ENCODE measurements at regions not wholly inside any gene's neighbourhood (a gene's known extent, or its start where the extent isn't known, plus 50 kb on each side); places are given as distances from the start of the nearest gene placed in this dataset.

GRCh38 chr14:86892152-86892956, 1100.6 kb downstream of the GALC start:
- TF ChIP-seq CTCF (IDR thresholded peaks at IDR 0.05; ENCODE audit: insufficient read depth, low read length, poor library complexity, severe bottlenecking), result no peak
- Histone ChIP-seq H3K4me3 (replicated peaks; ENCODE audit: low read depth, low read length) (no peak overlapping the region), H3K36me3 (ENCODE audit: control insufficient read depth, insufficient read depth, low read length) (no peaks in the 10 kb centered on the region), H3K27me3 (replicated peaks; ENCODE audit: control insufficient read depth, insufficient read depth, low read length) (no peaks in the 10 kb centered on the region)
- DNase-seq (ENCODE audit: extremely low read depth, insufficient read length), result no peak

- TF ChIP-seq CTCF (IDR thresholded peaks at IDR 0.05; ENCODE audit: insufficient read depth, low read length, poor library complexity, severe bottlenecking), result no peak
- Histone ChIP-seq H3K27me3 (replicated peaks; ENCODE audit: control insufficient read depth, insufficient read depth, low read length) (no peaks in the 10 kb centered on the region), H3K4me3 (replicated peaks; ENCODE audit: low read depth, low read length) (no peak overlapping the region), H3K36me3 (ENCODE audit: control insufficient read depth, insufficient read depth, low read length) (no peaks in the 10 kb centered on the region)
- no peak for DNase-seq (ENCODE audit: extremely low read depth, insufficient read length)
These were observed 1107.7 kb downstream of the GALC start for GRCh38 chr14:86885280-86885679.

GRCh38 chr14:86884498-86884897, 1108.5 kb downstream of the GALC start:
- H3K27me3 ChIP-seq (replicated peaks; ENCODE audit: control insufficient read depth, insufficient read depth, low read length), result no peaks in the 10 kb centered on the region
- no peaks in the 10 kb centered on the region for H3K36me3 ChIP-seq (ENCODE audit: control insufficient read depth, insufficient read depth, low read length)
- TF ChIP-seq CTCF (IDR thresholded peaks at IDR 0.05; ENCODE audit: insufficient read depth, low read length, poor library complexity, severe bottlenecking), result no peak
- no peak overlapping the region for H3K4me3 ChIP-seq (replicated peaks; ENCODE audit: low read depth, low read length)
- DNase-seq (ENCODE audit: extremely low read depth, insufficient read length), result no peak

GRCh38 chr14:86882818-86883217, 1110.2 kb downstream of the GALC start:
- no peaks in the 10 kb centered on the region for H3K36me3 ChIP-seq (ENCODE audit: control insufficient read depth, insufficient read depth, low read length)
- DNase-seq (ENCODE audit: extremely low read depth, insufficient read length), result no peak
- no peak for TF ChIP-seq CTCF (IDR thresholded peaks at IDR 0.05; ENCODE audit: insufficient read depth, low read length, poor library complexity, severe bottlenecking)
- H3K27me3 ChIP-seq (replicated peaks; ENCODE audit: control insufficient read depth, insufficient read depth, low read length), result no peaks in the 10 kb centered on the region
- H3K4me3 ChIP-seq (replicated peaks; ENCODE audit: low read depth, low read length), result no peak overlapping the region

GRCh38 chr14:86865934-86866333, 1127.0 kb downstream of the GALC start:
- no peaks in the 10 kb centered on the region for H3K36me3 ChIP-seq (ENCODE audit: control insufficient read depth, insufficient read depth, low read length)
- DNase-seq (ENCODE audit: extremely low read depth, insufficient read length), result no peak
- TF ChIP-seq CTCF (IDR thresholded peaks at IDR 0.05; ENCODE audit: insufficient read depth, low read length, poor library complexity, severe bottlenecking), result no peak

More at GRCh38 chr14:86865934-86866333, 1127.0 kb downstream of the GALC start:
- Histone ChIP-seq H3K4me3 (replicated peaks; ENCODE audit: low read depth, low read length) (no peak overlapping the region), H3K27me3 (replicated peaks; ENCODE audit: control insufficient read depth, insufficient read depth, low read length) (no peaks in the 10 kb centered on the region)
